HG02981 (cell line): ENCODE measurements at regions not wholly inside any gene's neighbourhood (a gene's known extent, or its start where the extent isn't known, plus 50 kb on each side); places are given as distances from the start of the nearest gene placed in this dataset.
"Not testable (repeated sequence)": the region's sequence is repeated elsewhere in the genome, so short reads cannot be mapped to it uniquely, and the experiment has no call there.

Experiments
- ATAC-seq: cut with Tn5 transposase; IDR thresholded peaks from one replicate; pipeline ENCODE4 v1.9.1; 2021; ENCODE audit warnings: mild to moderate bottlenecking, moderate library complexity; ENCODE audit not compliant: unreplicated experiment

DNA sequence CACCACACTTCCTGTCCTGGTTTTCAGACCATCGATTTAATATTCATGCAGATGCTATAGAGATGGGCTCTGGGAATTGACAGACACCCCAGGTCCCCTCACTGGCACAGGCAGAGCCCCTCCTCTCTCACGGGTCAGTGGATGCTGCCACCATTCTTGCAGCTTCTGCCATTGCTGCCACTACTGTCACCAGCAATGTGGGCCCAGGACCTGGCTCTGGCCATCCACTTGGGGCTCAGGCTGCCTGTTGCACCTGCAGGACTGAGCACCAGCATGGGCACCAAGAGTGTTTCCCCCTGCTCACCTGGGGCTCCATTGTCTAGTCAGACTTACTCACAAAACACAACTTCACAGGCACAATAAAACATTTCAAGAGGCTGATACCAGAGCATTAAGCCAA is 479.0 kb upstream of the ZNF608 start:
- ATAC-seq = no peak

DNA sequence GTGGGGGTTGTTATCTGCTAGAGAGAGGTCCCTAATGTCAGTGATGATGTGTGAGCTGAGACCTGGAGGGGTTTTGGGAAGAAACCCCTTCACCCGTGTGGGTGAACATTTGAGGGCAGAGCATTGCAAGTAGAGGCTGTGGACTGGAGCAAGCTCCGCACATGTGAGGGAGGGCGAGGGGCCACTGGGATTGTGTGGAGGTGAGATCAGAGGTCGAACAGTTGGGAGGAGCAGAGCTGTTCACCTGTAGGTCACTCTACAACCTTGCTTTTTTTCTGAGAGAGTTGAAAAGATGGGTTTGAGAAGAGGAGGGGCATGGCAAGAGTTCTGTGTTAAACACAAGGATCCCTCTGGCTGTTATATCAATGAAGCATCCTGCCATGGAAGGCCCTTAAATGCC is 480.4 kb upstream of the ZNF608 start:
- ATAC-seq = no peak

DNA sequence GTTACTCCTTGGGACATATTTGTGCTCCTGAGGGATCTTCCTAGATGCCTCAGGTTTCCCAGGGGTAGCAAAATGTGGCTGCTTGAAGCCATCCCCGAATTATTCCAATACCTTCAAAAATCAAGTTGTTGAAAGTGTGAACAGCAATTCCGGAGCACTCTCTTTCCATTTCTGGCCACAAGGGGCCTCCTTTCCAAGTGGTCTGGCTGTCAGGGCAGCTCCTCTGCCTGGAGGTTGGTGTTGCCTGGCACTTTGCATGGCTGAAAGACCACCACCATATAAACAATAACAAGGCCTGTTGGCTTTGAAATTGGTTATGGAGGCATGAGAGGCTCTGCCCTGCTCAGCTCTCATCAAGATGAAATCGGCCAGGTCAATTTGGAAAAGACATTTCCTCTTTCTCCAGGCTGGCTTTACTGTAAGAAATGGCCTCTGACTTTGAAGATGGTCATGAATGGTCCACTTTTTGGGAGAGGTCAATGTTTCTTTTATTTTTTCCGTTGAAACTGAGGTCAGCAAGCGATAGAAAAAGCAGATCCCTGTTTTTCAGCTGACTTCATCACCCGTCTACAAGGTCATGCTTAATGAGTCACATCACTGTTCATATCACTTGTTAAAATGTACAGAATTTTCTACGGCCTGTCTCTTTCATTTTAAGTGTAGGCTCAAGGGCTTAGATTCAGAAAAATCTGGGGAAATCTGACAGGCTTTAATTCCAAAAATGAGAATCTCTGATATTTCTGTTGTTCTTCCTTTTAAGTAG is 481.1 kb upstream of the ZNF608 start:
- ATAC-seq = no peak

GRCh38 chr5:125228363-125229070 is 482.1 kb upstream of the ZNF608 start:
- no peak for ATAC-seq

DNA sequence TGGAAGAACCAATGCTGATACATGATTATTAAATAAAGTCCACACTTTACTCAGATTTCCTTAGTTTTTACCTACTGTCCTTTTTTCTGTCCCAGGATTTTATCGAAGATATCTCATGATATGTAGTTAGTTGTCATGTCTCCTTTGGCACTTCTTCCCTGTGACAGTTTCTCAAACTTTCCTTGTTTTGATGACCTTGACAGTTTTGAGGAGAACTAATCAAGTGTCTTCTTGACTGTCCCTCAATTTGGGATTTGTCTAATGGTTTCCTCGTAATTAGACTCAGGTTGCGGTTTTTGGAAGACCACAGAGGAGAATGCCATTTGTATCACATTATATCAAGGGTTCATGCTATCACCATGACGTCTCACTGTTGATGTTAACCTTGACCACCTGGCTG is 483.1 kb upstream of the ZNF608 start:
- ATAC-seq = no peak

GRCh38 chr5:125232779-125233230 is 486.4 kb upstream of the ZNF608 start:
- no peak for ATAC-seq

- no peak for ATAC-seq
These were observed 487.5 kb upstream of the ZNF608 start for GRCh38 chr5:125233944-125234343.

DNA sequence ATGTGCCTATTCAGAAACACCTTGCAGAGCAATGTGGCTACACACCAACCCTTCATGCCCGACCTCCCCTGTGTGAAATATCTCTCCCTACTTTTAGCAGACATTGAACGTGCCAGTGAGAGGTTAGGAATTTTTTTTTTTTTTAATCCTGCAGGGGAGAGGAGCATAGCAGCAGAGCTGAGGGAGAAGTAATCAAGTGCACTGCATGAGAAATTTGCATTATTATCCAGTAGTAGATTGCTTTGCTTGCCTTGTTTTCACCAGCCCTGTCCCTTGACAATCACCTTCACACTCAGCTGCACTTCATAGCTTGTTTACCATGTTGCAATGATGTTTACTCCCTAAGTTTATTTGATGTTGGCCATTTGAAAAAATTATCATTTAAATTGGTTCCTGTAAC is 489.6 kb upstream of the ZNF608 start:
- ATAC-seq = no peak

- ATAC-seq = no peak
These were observed 490.5 kb upstream of the ZNF608 start for GRCh38 chr5:125236981-125237380.

DNA sequence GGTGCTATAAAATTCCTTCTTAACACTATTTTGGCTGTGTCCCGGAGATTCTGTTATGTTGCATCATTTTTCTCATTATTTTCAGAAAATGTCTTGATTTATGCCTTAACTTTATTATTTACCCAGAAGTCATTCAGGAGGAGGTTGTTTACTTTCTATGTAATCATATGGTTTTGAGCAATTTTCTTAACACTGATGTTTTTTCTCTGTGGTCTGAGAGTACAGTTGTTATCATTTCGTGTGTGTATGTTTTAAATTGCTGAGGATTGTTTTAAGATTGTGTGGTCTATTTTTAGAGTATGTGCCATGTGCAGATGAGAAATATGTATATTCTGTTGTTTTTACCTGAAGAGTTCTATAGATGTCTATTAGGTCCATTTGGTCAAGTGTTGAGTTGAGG is 498.1 kb upstream of the ZNF608 start:
- no peak for ATAC-seq

GRCh38 chr5:125245216-125245615 is 498.8 kb upstream of the ZNF608 start:
- ATAC-seq = no peak

DNA sequence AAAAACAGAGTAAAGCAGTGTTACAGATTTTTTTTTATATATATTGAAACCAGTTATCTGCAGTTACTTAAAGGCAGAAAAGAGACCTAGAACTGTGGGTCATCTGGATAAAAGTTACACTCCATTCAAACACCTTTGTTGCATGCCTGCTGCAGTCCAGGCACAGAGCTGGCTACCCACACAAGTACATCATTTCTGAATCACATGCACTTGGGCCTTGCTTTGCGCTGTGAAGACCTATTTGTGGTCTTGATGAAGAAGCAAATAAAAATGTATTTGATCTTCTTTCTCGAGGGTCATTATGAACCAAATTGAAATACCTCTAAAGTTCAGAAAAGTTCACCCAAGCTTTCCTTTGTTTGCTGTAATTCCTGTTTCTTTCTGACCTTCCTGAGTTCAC is 503.0 kb upstream of the ZNF608 start:
- ATAC-seq = no peak

DNA sequence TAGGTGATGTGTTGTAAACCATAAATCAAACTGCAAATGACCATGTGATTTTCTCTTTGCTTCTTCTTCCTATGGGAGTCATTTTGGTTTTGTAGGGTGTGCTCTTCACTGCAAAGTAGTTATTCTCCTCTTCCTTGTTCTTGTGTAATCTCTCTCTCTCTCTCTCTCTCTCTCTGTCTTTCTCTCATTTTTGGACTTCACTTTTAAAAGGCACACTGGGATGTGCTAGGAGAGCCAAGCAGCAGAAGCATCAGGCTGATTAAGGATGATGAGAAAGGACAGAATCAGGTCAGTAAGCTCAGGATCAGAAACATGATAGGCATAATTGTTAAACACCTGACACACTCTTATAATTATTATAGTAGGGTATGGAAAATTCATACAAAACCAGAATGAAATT is 505.3 kb upstream of the ZNF608 start:
- ATAC-seq = no peak

GRCh38 chr5:125253634-125254033 is 507.2 kb upstream of the ZNF608 start:
- not testable (repeated sequence) for ATAC-seq

DNA sequence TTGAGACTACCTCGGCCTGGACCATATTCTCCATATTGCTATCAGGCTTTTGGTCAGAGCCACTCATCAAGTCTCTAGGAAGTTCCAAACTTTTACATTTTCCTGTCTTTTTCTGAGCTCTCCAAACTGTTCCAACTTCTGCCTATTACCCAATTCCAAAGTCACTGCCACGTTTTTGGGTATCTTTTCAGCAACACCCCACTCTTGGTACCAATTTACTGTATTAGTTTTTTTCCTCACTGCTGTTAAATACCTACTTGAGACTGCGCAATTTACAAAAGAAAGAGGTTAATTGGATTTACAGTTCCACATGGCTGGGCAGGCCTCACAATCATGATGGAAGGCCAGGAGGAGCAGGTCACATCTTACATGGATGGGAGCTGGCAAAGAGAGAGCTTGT is 507.8 kb upstream of the ZNF608 start:
- no peak for ATAC-seq

DNA sequence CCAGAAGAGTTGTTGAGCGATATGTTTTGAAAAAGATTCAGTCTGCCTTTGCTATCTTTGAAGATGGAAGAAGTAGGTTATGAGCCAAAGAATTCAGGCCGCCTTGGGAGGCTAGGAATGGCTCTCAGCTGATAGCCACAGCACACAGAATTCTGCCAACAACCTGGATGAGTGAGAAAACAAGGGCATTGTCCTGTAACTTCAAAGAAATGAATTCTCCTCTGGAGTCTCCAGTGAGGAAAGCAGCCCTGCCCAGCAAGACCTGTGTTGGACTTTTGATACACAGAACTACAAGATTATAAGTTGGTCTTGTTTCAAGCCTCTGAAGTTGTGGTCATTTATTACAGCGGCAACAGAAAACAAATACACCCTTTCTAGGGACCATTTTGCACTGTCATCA is 509.9 kb upstream of the ZNF608 start:
- ATAC-seq = no peak

- ATAC-seq = no peak
These were observed 510.9 kb upstream of the ZNF608 start for GRCh38 chr5:125257057-125257972.

GRCh38 chr5:125257997-125258396 is 511.6 kb upstream of the ZNF608 start:
- no peak for ATAC-seq

- ATAC-seq = no peak
These were observed 512.2 kb upstream of the ZNF608 start for GRCh38 chr5:125258615-125259014.

GRCh38 chr5:125261505-125262250 is 515.2 kb upstream of the ZNF608 start:
- no peak for ATAC-seq

DNA sequence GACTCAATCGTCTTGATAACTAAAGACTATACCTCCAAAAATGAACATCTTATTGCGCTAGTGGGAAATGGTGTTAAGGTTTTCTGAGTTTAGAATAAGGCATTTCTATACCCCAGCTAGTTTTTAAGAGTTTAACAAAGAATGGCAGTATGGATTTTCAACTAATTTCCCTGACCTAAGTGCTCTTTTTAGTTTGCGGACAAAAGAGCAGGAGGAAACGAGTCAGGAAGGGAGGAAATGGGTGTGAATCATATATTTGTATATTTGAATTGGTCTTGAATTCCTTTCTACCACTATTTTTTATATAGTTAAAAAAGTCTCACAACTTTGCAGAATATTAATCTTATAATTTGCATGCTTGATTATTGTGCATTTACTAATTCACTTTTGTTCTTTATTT is 516.3 kb upstream of the ZNF608 start:
- no peak for ATAC-seq
